ENCODE measurements at regions not wholly inside any gene's neighbourhood (a gene's known extent, or its start where the extent isn't known, plus 50 kb on each side); places are given as distances from the start of the nearest gene placed in this dataset.
"Not testable (repeated sequence)": the region's sequence is repeated elsewhere in the genome, so short reads cannot be mapped to it uniquely, and the experiment has no call there.

DNA sequence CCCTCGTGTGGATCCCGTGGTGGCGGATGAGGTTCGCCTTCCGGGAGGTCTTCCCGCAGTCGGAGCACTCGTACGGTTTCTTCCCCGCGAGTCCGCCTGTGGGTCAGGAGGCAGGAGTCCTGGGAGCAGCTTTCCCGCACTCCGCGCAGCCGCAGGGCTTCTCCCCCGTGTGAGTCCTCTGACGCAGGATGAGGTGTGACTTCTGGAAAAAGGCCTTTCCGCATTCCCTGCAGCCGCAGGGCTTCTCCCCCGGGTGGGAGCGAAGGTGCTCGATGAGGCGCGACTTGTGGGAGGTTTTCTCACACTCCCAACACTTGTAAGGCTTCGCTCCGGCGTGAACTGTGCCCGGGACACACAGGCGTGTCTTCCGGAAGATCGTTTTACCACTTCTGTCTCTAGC lies 68.8 kb upstream of the WIPI2 start:
- DNase-seq = not testable (repeated sequence)

DNA sequence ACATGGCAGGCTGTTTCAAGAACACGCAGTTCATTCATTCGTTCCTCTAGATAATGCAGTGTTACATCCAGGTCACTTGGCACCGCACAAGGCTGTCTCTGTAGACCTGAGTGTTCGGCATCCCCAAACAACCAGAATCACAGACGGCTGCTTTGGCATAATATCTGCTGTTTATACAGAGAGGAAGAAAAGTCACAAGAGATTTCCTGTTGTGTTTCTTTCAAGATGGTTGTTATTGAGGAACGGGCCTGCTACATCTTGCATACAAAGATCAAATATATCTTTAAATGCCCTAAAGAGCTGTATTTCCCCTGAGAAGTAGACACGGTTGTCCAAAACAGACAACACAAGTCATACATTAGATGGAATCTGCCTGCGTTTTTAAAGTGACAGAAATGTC lies 58.8 kb upstream of the WIPI2 start:
- DNase-seq = not testable (repeated sequence)

DNA sequence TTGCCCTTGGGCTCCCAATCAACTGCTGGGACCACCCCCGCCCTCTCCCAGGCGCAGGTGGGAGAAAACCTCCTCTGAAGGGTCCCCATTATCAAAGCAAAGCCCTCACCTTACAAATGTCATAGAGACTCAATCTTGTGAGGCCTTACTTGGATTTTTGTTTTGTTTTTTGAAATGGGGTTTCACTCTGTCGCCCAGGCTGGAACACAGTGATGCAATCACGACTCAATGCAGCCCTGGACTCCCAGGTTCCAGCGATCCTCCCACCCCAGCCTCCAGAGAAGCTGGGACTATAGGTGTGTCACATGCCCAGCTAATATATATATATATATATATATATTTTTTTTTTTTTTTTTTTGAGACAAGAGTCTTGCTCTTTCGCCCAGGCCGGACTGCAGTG lies 57.5 kb upstream of the WIPI2 start:
- DNase-seq = no peak

DNA sequence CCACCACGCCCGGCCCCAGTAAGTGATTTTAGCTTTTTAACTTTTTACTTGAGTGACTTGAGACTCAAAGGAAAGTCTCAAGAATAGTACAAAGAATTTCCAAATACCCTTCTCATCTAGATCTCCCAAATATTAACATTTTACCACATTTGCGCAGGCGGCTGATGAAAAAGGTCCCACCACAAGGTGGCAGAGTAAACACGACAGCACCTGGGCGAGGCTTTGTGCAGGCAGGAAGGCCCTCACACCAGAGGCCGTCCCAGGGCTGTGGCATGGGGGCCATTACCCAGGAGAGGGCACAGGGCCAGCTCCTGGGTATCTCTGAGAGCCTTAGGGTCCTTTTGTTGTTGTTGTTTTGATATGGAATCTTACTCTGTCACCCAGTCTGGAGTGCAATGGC lies 50.0 kb upstream of the WIPI2 start:
- DNase-seq = peak; percentile 48

Data from NCI-H82 (cell line).